ENCODE measurements at regions not wholly inside any gene's neighbourhood (a gene's known extent, or its start where the extent isn't known, plus 50 kb on each side); places are given as distances from the start of the nearest gene placed in this dataset.

DNA sequence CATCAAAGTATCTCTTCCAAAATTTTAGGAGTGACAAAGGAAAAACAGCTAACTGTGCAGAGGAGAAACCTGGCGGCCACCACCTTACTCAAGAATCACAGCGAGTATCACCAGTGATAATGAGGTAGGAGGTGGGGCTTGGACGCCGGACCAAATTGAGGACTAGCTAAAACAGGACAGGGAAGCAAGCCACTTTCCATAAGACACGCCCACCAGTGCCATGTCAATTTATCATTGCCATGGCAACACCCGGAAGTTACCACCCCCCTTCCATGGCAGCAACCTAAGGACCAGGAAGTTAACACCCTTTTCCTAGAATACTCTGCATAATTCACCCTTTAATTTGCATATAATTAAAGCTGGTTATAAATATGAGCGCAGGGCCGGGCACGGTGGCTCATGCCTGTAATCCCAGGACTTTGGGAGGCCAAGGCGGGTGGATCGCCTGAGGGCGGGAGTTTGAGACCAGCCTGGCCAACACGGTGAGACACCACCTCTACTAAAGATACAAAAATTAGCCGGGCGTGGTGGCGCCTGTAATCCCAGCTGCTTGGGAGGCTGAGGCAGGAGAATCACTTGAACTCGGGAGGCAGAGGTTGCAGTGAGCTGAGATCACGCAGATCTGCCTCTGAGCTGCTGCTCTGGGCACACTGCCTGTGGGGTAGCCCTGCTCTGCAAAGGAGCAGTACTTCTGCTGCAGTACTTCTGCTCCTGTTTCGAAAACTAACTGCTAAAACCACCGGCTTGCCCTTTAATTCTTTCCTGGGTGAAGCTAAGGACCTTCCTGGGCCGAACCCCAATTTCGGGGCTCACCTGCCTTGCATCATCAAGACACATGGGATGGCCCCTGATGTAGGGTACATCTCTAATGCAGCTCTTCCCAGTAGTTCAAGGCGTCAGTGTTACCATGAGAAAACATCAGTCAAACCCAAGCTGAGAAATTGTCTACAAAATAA, 116.7 kb downstream of the HMX1 start:
- DNase-seq, result no peak

DNA sequence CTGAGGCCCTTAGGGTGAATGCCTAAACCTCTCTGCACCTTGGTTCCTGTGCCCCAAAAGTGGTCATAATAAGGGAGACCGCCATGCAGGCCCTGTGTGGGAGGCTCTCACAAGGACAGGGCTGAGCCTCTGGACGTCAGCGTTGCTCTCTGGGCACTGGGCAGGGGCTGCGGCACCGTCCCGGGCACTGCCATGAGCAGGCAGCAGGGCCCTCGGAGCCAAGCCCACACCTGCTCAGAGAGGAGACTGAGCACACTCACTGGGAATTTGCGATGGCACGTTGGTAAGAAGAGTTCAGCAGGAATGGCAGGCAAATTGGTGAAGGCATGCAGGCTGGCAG, 123.4 kb downstream of the HMX1 start:
- DNase-seq, result no peak

DNA sequence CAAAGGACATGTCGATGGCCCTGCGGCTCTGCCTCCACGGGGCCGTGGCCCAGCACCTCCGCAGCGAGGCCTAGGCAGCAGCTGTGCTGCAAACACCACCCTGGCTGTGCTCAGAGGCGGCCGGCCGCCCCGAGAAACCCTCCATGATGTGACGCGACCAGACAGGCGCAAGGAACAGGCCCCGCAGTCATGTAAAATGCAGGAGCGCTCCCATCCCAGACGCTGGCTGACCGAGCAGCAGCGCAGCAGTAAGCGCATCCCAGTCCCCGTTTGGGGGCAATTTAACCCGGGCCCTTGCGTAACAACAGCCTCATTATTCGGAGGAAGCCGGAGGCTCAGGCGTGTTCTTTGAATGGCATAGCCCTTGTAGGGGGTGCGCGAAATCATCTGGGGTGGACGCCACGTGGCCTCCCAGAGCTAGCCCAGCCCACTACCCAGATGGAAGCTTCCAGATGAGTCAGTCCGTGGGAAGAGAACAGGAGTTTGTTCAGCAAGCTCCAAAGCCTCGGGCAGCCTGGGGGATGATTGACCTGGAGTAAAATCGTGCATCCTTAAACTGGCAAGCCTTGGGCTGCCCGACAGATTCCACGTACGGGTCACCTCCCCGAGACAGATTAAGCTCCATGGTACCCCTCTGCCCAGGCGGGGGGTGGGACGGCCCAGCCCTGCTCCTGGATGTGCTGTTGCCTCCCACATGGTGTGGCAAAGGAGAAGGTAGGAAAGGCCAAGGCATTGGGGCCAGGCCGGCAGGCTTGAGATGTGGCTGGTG, 124.0 kb downstream of the HMX1 start:
- no peak for DNase-seq

DNA sequence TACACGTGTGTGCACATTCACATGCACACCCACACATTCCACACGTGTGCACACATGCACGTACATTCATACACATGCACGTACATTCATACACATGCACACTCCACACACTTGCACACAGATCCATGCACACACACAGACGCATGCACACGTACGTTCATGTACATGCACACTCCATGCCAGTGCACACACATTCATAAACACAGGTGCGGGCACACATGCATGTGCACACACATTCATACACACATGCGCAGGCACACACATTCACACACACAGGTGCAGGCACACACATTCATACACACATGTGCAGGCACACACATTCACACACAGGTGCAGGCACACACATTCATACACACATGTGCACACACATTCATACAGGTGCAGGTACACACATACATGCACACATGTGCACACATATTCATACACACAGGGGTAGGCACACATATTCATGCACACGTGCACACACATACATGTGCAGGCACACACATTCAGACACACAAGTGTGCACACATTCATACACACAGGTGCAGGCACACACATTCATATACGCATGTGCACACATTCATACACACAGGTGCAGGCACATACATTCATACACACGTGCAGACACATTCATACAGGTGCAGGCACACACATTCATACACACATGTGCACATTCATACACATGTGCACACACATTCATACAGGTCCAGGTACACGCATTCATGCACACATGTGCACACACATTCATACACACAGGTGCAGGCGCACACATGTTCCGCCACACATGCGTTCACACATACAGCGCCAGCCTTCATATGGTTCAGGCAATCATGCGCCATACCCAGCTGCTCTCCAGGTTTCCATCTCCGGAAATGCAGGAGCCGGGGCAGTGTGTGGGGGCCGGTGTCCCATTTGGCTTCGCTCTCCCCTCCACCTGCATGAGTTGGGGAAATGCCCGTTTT, 124.8 kb downstream of the HMX1 start:
- no peak for DNase-seq

DNA sequence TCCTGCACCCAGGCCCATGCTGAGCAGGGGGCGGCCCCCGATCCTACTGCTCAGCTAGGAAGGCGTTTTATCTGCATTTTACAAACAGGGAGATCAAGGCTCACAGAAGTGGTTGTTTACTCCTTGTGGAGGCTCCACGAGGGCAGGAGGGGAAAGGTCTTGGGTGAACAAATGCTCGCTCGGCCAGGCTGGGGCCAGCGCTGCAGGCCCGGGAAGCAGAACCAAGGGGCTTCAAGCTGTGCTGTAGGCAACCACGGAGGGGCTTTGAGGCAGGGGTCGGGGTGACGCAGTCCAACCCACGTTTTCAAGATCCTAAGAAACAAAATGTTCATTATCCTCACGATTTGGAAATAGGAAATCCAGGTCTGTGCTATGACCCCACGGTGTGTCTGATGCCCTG, 125.8 kb downstream of the HMX1 start:
- DNase-seq, result no peak

DNA sequence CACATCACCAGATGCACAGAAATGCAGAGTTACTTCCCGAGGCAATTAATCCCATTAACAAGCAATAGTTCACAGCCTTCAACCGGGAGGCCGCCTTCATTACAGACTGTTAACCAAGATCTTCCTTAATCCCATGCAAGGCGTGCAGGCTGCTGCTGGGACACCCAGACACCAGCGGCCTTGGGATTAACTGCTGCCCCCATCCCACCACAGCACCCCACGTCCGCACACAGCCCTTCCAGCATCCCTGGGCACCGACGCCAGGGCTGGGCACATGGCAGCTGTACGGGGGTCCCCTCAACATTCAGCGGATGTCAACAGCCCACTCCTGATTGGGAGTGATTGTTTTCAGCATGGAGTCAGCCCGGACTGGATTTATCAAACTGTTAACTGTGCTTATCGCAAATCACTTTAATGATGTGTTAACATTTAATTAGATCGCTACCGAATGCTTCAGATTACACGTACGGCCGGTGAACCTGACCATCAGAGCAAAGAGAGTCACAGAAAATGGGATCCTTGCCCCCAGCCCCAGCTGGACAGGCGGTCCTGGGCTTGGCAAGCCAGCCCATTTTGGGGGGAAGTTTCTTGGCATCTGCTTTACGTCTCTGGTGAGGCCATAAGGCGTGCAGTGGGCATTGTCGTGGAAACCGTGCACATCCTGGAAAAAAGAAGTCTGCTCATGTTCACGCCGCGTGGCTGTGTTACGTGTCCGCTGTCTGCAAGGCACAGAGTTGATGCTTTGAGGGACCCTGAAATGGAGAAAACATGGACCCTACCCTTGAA, 126.4 kb downstream of the HMX1 start:
- no peak for DNase-seq

DNA sequence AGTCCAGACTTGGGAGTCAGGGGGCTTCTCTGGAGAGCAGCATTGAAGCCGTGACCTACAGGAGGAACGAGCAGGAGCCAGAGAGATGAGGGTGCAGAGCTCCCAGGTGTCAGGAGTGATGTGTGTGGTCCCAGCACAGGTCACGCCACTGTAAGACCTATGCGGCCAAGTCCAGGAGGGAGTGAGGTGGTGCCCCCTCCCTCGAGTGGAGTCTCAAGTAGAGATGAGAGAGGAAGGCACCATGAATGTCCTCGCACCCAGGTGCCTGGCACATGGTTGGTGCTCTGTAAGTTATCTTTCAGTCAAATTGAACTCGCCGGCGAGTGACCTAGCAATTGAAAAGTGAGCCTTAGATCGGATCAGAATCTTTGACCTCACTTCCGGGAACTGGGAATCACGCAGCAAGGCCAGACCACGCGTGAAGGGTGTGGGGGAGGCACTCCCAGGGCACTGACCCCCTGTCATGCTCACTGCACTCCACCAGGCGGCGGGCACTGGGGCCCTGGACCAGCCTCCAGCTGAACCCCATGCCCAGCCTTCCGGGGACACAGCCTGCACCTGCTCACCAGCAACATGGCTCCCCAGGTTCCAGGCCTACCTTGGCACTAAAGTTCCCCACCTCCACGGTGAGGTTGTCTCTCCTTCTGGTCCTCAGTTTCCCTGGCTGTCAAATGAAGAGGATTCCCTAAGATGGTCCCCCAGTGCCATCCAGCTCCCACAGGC, 127.4 kb downstream of the HMX1 start:
- DNase-seq, result no peak

DNA sequence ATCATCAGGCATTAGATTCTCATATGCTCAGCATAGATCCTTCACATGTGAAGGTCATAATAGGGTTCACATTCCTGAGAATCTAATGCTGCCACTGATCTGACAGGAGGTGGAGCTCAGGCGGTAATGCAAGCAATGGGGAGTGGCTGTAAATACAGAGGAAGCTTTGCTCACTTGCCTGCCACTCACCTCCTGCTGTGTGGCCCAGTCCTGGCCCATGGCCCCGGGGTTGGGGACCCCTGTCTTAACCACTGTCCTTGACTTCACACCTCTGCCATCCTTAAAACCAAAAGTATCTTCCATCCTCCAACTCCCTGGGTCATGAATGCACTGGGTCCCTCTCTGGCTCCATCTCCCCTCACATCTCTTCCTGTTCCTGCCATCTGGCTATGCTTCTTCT, 129.1 kb downstream of the HMX1 start:
- no peak for DNase-seq

DNA sequence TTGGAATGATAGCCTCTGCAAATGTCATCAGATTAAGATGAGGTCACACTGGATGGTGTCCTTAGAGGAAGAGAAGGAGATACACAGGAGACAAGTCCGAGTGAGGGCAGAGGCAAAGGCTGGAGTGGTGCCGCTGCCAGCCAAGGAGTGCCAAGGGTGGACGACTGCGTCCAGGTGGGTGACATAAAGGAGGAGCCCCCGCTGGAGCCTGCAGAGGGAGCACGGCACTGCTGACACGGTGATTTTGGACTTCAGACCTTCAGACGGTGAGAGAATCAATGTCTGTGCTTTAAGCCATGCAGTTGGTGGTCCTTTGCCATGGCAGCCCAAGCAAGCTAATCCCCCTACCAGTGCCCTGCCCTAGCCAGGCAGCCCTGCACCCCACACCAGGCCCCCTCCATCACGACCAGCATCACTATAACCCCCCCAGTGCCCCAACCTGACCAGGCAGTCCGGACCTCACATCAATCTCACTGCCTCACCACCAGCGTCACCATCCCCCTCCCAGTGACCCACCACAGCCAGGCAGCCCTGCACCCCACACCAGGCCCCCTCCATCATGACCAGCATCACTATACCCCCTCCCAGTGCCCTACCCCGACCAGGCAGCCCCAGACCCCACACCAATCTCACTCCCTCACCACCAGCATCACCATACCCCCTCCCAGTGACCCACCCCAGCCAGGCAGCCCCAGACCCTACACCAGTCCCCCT, 130.0 kb downstream of the HMX1 start:
- DNase-seq, result no peak

DNA sequence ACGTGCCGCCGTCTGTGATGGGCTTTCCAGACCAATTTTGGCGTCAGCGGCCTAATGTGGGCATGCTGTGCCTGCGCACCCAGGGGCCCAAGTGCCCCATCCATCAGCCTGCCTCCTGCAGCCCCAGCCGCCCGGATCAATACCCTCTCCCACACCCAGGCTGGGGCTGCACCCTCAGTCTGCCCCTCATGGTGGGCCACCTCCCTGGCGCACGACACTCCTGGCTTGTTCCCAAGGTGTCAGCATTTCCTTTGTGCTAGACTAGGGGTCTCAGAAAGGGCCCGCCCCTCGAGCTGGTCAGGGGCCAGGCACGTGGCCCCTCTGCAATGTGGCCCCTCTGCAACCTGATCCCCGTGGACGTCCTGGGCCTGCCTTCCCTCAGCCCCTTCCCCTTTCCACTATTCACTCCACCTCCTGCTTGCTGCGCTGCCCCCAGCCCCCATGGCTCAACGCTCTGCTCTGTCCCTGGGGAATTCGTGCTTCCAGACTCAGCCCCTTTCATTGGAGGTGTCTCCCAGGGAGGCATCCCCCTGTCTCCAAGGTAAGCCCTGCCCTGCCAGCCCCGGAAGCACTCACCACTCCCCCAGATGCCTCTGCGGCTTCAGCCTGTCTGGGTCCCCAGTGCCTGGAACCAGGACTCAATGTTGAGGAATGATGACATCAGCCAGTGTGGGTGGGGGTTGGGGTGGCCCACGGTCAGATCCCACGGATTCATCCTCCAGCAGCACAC, 130.8 kb downstream of the HMX1 start:
- DNase-seq, result no peak

DNA sequence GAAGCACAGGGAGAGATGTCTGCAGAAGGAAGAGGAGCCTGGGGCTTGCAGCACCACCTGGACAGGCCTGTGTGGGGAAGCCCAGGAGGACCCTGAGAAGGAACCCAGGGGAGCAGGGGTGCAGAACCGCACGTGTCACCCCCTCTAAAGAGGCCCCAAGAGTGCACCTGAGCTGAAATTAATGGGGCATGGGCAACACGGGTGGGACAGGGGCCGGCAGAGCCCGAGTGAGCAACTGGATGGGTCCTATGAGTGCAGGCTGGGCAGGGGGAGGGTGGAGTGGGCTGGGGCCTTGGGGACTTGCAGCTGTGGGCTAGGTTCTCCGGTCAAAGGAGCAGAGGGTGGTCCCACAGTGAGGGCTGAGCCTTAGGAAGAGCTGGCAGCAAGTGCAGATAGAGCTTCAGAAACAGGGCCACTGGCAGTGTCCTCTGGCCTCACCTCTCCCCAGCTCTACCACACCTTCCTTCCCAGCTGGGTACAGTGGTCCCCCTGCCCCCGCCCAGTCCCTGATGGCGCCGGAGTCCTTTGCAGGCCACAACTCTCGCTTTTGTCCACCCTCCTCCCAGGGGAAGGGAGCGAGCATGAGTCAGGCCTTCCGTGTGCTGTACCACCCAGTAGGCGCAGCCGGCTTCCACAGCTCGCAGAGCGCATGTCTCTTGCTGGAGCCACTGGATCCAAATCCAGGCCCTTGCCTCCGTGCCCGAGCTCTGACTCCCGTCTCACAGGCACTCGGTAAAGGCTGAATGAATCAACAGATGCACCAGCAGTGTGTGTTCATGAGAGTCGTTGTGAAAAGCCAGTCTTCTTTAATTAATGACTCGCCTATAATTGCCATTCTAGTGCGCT, 131.6 kb downstream of the HMX1 start:
- no peak for DNase-seq

DNA sequence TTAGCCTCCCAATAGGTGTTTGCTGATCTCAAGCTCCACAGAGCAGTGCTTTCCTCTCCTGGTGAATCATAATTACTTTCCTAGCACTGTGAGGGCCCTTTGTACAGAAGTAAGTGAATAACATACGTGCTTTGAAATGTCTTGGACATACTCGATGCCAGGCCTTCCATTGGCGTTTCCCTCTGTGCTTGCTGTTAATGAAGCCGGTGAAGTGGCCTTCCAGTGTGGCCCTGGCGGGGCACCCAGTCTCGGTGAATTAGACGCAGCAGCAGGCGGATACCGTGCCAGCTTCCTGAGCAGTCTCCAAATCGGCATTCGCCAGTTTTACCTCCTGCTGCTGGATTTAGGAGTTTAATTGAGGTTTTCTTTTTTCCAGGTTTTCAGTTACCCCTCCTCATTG, 132.3 kb downstream of the HMX1 start:
- DNase-seq, result no peak

DNA sequence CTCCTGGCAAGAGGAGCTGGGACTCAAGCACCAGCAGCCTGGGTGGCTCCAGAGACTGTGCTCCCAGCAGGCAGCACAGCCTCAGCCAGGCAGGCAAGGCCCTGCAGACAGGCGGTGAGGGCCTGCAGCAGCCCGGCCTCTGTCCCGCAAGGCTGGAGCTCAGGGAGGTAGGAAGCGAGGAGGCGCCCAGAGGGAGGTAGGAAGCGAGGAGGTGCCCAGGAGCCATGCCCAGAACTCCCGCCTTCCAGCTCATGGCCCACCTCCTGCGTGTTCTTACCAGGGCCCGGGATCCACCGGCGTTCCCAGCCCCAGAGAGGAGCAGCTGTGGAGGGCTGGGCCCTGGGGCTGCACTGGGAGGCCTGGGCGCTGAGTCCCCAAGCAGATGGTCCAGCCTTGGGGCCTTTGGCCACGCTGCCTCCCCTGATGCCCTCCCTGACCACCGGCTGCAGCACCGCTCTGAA, 133.1 kb downstream of the HMX1 start:
- DNase-seq, result no peak

DNA sequence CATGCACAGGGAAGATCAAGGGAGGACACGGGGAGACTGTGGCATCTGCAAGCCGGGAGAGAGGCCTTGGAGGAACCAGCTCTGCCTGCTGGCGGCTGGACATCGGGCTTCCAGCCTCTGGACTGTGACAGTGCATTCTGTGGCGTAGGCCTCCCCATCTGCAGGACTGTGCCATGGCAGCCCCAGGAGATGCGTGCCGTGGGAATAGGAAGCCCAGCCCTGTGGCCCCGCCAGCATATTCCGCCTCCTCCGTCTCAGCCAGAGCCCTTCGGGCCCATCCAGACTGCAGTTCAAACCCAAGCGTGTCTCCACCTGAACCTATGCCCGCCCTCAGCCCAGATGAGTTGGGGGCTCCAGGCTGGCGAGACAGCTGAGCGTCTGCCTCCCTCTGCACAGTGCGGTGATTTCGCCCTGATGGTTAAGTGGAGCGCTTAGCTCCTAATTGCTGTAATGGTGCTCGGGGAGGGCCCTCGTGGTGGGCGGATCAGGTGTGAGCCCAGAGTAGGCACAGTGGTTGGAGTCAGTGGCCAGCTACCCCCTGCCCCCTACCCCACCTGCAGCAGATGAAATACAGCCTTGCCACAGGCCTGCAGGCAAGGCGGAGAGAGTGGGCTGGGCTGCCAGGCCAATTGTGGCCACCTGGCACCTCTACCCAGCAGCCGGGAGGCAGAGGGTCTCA, 133.9 kb downstream of the HMX1 start:
- no peak for DNase-seq

DNA sequence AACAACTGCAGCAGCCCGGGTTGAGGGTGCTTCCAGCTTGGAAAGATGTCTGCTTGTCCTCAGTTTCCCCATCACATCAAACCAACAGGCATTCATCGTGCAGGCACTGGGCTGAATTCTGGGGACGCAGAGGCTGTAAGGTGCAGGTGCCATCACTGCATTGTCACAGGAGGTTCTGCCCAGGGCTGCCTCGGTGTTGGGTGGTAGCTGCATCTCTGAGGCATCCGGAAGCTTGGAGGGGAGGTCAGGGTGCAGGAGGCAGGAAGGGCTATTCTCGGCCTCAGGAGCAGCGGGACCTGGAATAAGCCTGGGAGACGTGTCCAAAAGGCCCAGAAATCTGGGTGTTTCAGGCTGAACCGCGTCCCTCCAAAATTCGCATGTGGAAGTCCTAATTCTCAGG, 134.6 kb downstream of the HMX1 start:
- no peak for DNase-seq

DNA sequence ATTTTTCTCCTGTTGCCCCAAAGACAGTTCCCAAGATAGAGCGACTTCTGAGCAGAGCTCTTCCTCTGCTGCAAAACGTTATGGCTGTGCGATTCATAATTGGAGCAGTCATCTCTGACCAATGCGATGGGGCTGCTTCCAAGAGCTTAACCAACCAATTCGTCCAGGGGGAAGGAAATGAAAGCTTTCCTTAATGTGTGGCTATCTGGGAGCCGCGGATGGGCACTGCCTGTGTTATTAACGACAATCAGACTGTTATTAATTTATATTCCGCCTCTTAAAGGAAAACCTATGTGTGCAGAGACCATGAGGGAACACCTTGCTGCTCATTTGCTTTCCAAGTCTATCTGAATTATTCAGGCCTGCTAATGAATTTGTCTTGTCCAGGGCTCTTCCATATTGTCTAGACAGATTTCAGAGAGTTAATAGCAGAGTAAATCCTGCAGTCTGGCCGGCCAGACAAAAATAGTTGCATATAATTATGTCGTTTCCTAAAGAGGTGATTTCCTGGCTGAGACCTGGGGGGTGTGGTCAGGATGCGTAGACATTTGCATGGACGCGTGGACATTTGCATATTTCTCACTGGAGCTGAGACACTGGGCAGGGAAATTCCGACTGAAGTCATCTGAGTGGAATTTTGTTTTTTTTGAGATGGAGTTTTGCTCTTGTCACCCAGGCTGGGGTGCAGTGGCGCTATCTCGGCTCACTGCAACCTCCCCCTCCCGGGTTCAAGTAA, 135.4 kb downstream of the HMX1 start:
- no peak for DNase-seq

DNA sequence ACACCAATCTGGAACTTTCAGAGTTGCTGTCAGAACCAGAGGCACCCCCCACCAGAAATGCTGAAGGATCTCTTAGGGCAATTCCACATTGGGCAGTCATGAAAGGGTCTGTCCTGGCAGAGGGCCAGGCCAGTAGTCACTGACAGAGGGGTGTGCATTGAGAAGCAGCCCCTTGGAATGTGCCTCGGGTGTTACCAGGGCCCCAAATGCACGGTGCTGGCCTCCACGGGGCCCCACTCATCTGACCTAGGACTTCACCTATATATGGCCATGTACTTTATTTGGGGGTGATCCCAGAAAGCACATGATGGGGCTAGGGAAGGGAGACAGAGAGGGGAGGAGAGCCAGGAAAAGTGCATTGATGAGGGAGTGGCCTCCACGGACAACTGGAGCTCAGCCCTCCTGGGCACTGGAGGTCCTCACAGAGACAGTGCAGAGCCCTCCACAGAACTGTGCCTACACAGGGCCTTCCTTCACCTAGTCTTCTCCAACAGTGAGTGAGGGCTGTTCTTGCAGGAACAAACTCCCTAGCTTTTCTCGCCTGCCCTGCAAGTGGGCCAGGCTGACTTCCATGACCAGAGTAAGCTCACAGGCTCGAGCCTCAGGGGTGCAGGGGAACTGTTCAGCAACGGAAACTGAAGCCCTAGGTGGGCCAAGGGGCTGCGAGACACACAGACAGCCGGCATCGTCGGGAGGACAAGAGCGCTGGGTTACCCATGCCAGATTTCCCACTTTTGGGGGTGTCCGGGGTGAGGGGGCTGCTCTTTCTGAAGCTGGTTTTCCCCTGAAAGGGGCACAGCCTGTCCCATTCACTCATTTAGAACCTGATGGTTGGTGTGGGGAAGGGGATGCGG, 136.2 kb downstream of the HMX1 start:
- no peak for DNase-seq

Data from NCI-H2029 (cell line).